Transverse colon (tissue), 4 donors: ENCODE measurements at regions not wholly inside any gene's neighbourhood (a gene's known extent, or its start where the extent isn't known, plus 50 kb on each side); places are given as distances from the start of the nearest gene placed in this dataset.
A peak's percentile ranks its signal among the peaks of the same experiment; 100 is the strongest.

Experiments
- DNase-seq: peaks from one replicate; pipeline ENCODE4 v3.0.0-alpha.2; 2019
- H3K27ac ChIP-seq, 4 donors: fragments of 200-600 bp; sonication (generic); 2 replicates each; pipeline ENCODE4 v1.5.1; 2016 to 2018; ENCODE audit warnings: inconsistent platforms in 4 of 4
- H3K27me3 ChIP-seq: fragments of 200-600 bp; sonication (generic); 2 replicates; pipeline ENCODE4 v1.5.1; 2017; ENCODE audit warnings: inconsistent platforms
- H3K36me3 ChIP-seq, 4 donors: fragments of 200-600 bp; sonication (generic); 2 replicates each; pipeline ENCODE4 v1.5.1; 2017 to 2019; ENCODE audit warnings: inconsistent platforms in 4 of 4
- H3K4me1 ChIP-seq, 4 donors: fragments of 200-600 bp; sonication (generic); 2 replicates each; pipeline ENCODE4 v1.5.1; 2017 to 2020; ENCODE audit warnings: inconsistent platforms in 4 of 4
- H3K4me3 ChIP-seq, 4 donors: fragments of 200-600 bp; sonication (generic); 1 replicate in 1 of 4; 2 replicates in 3 of 4; pipeline versions ENCODE4 v1.5.1 to v1.6.1; 2017 to 2019; ENCODE audit warnings: inconsistent platforms in 4 of 4
- H3K9me3 ChIP-seq, 2 donors: fragments of 200-600 bp; sonication (generic); 2 replicates each; pipeline ENCODE4 v1.5.1; 2017 to 2019; ENCODE audit warnings: inconsistent platforms in 2 of 2
- CTCF ChIP-seq, 5 experiments: fragments of 200-600 bp in 3 of 5; fragments of 450-650 bp in 2 of 5; sonication (generic) in 3 of 5; IDR thresholded peaks; 1 replicate in 2 of 5; 2 replicates in 3 of 5; pipeline ENCODE4 v1.5.1; 2016 to 2017; ENCODE audit warnings: antibody characterized with exemption in 5 of 5, inconsistent platforms in 3 of 5, mild to moderate bottlenecking in 2 of 5, moderate library complexity in 1 of 5
- EP300 ChIP-seq: sonication (generic); formaldehyde crosslinking; IDR thresholded peaks from one replicate; pipeline ENCODE4 v1.6.1; 2017; ENCODE audit warnings: antibody characterized with exemption, low read depth
- POLR2A ChIP-seq: fragments of 450-650 bp; IDR thresholded peaks from one replicate; pipeline ENCODE4 v1.6.1; 2016; ENCODE audit warnings: antibody characterized with exemption, mild to moderate bottlenecking, moderate library complexity
- POLR2AphosphoS5 ChIP-seq, 3 donors: sonication (generic); formaldehyde crosslinking; IDR thresholded peaks; one replicate each; pipeline ENCODE4 v1.6.1; 2016; ENCODE audit warnings: antibody characterized with exemption in 3 of 3
- WGBS, 2 donors: methylation state at CpG; one replicate each; pipeline ENCODE4 v1.1.5; 2018; ENCODE audit warnings: low coverage in 1 of 2; 5-methylcytosine and 5-hydroxymethylcytosine counted together
- in situ Hi-C, 4 donors: fragments of 200-750 bp; cut with MboI; loops; one replicate each; pipeline versions ENCODE4 v1.15.0 to v1.15.1; 2017; ENCODE audit warnings: low sequenced_read_pairs in 3 of 4, low pct_ligation_motif_present in 1 of 4, low pct_unique_long_range_greater_than_20kb in 1 of 4
- intact Hi-C: fragments of 100-400 bp; cut with DNase I; formaldehyde crosslinking; loops from one replicate; pipeline ENCODE4 v1.15.1; 2023; ENCODE audit warnings: low total_unique reads

GRCh38 chr2:195560209-195560895 lies 96.7 kb upstream of the SLC39A10 start:
- no peaks in the 10 kb centered on the region for H3K27me3 ChIP-seq
- H3K27ac ChIP-seq, result peak overlapping the region; percentile 40 to 63 (median 48)
- TF ChIP-seq POLR2A (no peak), POLR2AphosphoS5 (IDR thresholded peaks at IDR 0.05) (no peak), CTCF (IDR thresholded peaks at IDR 0.05) (no peak), EP300 (no peak)
- no peaks in the 10 kb centered on the region for H3K36me3 ChIP-seq
- no peak overlapping the region for H3K4me3 ChIP-seq
- no peaks in the 10 kb centered on the region for H3K9me3 ChIP-seq
- DNase-seq, result peak; percentile 39
- 37 to 63% methylated on average over 10 of the region's 10 CpGs for WGBS, 2 donors
- in situ Hi-C loops (no loop called here), intact Hi-C loops (no loop called here)
- peaks cover 0 to 23% (median 3%) of the 10 kb centered on the region in 4 donors for H3K4me1 ChIP-seq

DNA sequence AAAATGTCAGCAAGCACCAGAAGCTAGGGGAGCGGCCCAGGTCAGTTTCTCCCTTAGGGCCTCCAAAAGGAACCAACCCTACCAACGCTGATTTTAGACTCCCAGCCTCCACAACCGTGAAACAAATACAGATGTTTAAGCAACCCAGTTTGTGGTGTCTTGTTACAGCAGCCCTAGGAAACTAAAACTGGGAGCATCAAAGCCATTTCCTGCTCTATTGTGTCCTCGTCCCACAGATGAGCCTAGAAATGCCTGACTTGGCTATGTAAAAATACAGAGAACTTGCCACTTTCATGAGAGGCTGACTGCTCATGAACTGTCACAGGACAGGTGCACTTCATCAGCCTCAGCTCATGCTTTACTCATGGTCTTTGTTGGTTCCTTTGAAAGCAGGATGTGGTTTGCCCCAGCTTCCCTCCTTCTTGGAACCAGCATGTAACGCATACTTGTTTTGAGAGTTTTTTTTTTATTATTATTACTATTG lies 97.6 kb upstream of the SLC39A10 start:
- in situ Hi-C loops, result no loop called here

GRCh38 chr2:195555971-195556370 lies 101.1 kb upstream of the SLC39A10 start:
- Histone ChIP-seq H3K4me1 (peaks cover 0 to 20% (median 1%) of the 10 kb centered on the region in 4 donors), H3K36me3 (no peaks in the 10 kb centered on the region), H3K27me3 (no peaks in the 10 kb centered on the region), H3K9me3 (no peaks in the 10 kb centered on the region), H3K4me3 (no peak overlapping the region), H3K27ac (no peak overlapping the region)
- WGBS, 2 donors, result 93% methylated on average over 1 of the region's 1 CpG
- intact Hi-C loops, result no loop called here
- in situ Hi-C loops, result no loop called here
- no peak for DNase-seq
- TF ChIP-seq POLR2AphosphoS5 (IDR thresholded peaks at IDR 0.05), result no peak

More for the DNA sequence above, 97.6 kb upstream of the SLC39A10 start:
- Histone ChIP-seq H3K4me3 (no peak overlapping the region), H3K9me3 (no peaks in the 10 kb centered on the region), H3K4me1 (peaks cover 0 to 23% (median 3%) of the 10 kb centered on the region in 4 donors), H3K36me3 (no peaks in the 10 kb centered on the region), H3K27me3 (no peaks in the 10 kb centered on the region), H3K27ac (peak overlapping the region; percentile 44 to 63 (median 56))
- peak; percentile 62 for DNase-seq
- 54 to 56% methylated on average over 4 to 5 of the region's 5 CpGs for WGBS, 2 donors
- TF ChIP-seq CTCF (IDR thresholded peaks at IDR 0.05) (no peak), POLR2AphosphoS5 (IDR thresholded peaks at IDR 0.05) (peak in 1 of 3 donors; percentile 11)
- intact Hi-C loops, result no loop called here

DNA sequence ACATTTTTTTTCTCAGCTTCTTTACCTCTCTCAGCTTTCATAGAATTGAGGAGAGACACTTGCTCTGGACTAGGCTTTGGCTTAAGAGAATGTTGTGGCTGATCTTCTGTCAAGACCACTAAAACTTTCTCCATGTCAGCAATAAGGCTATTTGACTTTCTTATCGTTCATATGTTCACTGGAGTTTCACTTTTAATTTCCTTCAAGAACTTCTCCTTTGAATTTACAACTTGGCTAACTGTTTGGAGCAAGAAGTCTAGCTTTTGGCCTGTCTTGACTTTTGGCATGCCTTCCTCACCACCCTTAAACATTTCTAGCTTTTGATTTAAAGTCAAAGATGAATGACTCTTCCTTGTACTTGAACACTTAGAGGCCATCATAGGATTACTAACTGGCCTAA lies 104.4 kb upstream of the SLC39A10 start:
- WGBS, 2 donors, result 34 to 43% methylated on average over 1 of the region's 1 CpG
- in situ Hi-C loops, result no loop called here
- no peak overlapping the region for H3K4me3 ChIP-seq
- TF ChIP-seq POLR2AphosphoS5 (IDR thresholded peaks at IDR 0.05), result no peak
- no peak for TF ChIP-seq POLR2A
- no peak for TF ChIP-seq CTCF (IDR thresholded peaks at IDR 0.05)
- no peak for TF ChIP-seq EP300
- intact Hi-C loops, result no loop called here
- no peaks in the 10 kb centered on the region for H3K36me3 ChIP-seq
- no peak for DNase-seq
- H3K27ac ChIP-seq, result no peak overlapping the region
- no peaks in the 10 kb centered on the region for H3K9me3 ChIP-seq
- H3K27me3 ChIP-seq, result no peaks in the 10 kb centered on the region
- no peaks in the 10 kb centered on the region for H3K4me1 ChIP-seq
